ENCODE measurements at regions not wholly inside any gene's neighbourhood (a gene's known extent, or its start where the extent isn't known, plus 50 kb on each side); places are given as distances from the start of the nearest gene placed in this dataset.

GRCh38 chr7:81211934-81212320, 293.1 kb upstream of the SEMA3C start:
- TF ChIP-seq POLR2AphosphoS5 (IDR thresholded peaks at IDR 0.05) = no peak
- no peak for TF ChIP-seq CTCF (IDR thresholded peaks at IDR 0.05)

Data from esophagus muscularis mucosa (tissue), 3 donors.